Neural progenitor cell (in vitro differentiated cells): ENCODE measurements at regions not wholly inside any gene's neighbourhood (a gene's known extent, or its start where the extent isn't known, plus 50 kb on each side); places are given as distances from the start of the nearest gene placed in this dataset.

Experiments
- DNase-seq: peaks from one replicate; pipeline ENCODE4 v3.0.0-alpha.2; 2016; ENCODE audit warnings: low spot score
- H2AFZ ChIP-seq: fragments of 200-600 bp; sonication (generic); replicated peaks from 2 replicates; pipeline ENCODE4 v1.6.1; 2016; ENCODE audit warnings: antibody characterized with exemption
- H3F3A ChIP-seq: fragments of 200-600 bp; sonication (generic); 2 replicates; pipeline ENCODE4 v1.6.1; 2016; ENCODE audit warnings: antibody characterized with exemption, low read depth
- H3K27ac ChIP-seq: fragments of 200-600 bp; sonication (generic); 2 replicates; pipeline ENCODE4 v1.5.1; 2016; ENCODE audit warnings: mild to moderate bottlenecking
- H3K27me3 ChIP-seq: fragments of 200-600 bp; sonication (generic); 2 replicates; pipeline ENCODE4 v1.6.1; 2016; ENCODE audit warnings: mild to moderate bottlenecking, moderate library complexity
- H3K36me3 ChIP-seq: fragments of 200-600 bp; sonication (generic); 2 replicates; pipeline ENCODE4 v1.5.1; 2016
- H3K4me1 ChIP-seq: fragments of 200-600 bp; sonication (generic); 2 replicates; pipeline ENCODE4 v1.6.1; 2016; ENCODE audit warnings: mixed run types
- H3K4me2 ChIP-seq: fragments of 200-600 bp; sonication (generic); 2 replicates; pipeline ENCODE4 v1.6.1; 2016
- H3K4me3 ChIP-seq: fragments of 200-600 bp; sonication (generic); 2 replicates; pipeline ENCODE4 v1.5.1; 2016
- H3K79me2 ChIP-seq: fragments of 200-600 bp; sonication (generic); 2 replicates; pipeline ENCODE4 v1.6.1; 2016; ENCODE audit warnings: low read depth
- H3K9ac ChIP-seq: fragments of 200-600 bp; sonication (generic); 2 replicates; pipeline ENCODE4 v1.6.1; 2016
- H3K9me3 ChIP-seq: fragments of 200-600 bp; sonication (generic); 2 replicates; pipeline ENCODE4 v1.5.1; 2016; ENCODE audit warnings: low read depth
- H4K20me1 ChIP-seq: fragments of 200-600 bp; sonication (generic); 2 replicates; pipeline ENCODE4 v1.6.1; 2016; ENCODE audit warnings: low read depth
- H3K27ac Mint-ChIP-seq: 3 replicates; pipeline ENCODE4 v1.8.0; 2021; ENCODE audit warnings: mixed read lengths
- H3K27me3 Mint-ChIP-seq: 2 replicates; pipeline ENCODE4 v1.8.0; 2022; ENCODE audit warnings: low read depth, mild to moderate bottlenecking, inconsistent platforms, moderate library complexity, mixed read lengths; ENCODE audit not compliant: insufficient read depth
- H3K36me3 Mint-ChIP-seq: 3 replicates; pipeline ENCODE4 v1.8.0; 2021; ENCODE audit warnings: mixed read lengths
- H3K4me1 Mint-ChIP-seq: 3 replicates; pipeline ENCODE4 v1.8.0; 2021; ENCODE audit warnings: mixed read lengths
- H3K4me3 Mint-ChIP-seq: 3 replicates; pipeline ENCODE4 v1.8.0; 2021; ENCODE audit warnings: mild to moderate bottlenecking, moderate library complexity, mixed read lengths
- H3K9me3 Mint-ChIP-seq: 3 replicates; pipeline ENCODE4 v1.8.0; 2020; ENCODE audit warnings: mixed read lengths
- EZH2 ChIP-seq: fragments of 200-600 bp; sonication (generic); IDR thresholded peaks from 2 replicates; pipeline ENCODE4 v1.6.1; 2017; ENCODE audit warnings: antibody characterized with exemption, mild to moderate bottlenecking, moderate library complexity
- EZH2phosphoT487 ChIP-seq: fragments of 200-600 bp; sonication (generic); IDR thresholded peaks from 2 replicates; pipeline ENCODE4 v1.6.1; 2017; ENCODE audit warnings: antibody characterized with exemption
- TF ChIP-seq, protein P1 (sequence below): fragments of 200-600 bp; sonication (generic); IDR thresholded peaks from 2 replicates; pipeline ENCODE4 v1.5.1; 2017; ENCODE audit warnings: antibody characterized with exemption, mild to moderate bottlenecking

DNA sequence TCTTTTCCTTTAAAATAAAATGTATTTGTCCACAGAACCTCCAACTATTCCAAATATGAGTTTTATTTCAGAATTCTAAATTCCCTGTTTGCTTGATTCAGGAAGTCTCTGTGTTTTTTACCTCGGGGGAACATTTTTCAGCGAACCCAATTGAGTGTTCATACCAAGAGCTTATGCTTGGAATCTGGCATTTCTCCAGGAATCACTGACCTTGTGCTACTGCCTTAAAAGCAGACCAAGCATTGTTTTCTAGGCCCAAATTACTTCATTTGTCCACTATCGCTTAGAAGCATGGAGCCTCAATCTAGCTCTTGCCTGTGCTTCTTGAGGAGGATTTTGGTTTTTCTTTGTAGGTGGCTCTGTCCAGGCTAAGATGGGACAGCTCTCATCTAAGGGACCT, 59.4 kb downstream of the EBLN1 start:
- DNase-seq = no peak
- H3K4me3 Mint-ChIP-seq = no peak overlapping the region
- Histone ChIP-seq H3K4me1 (no peaks in the 10 kb centered on the region), H2AFZ (no peak overlapping the region), H3K79me2 (no peaks in the 10 kb centered on the region), H4K20me1 (no peaks in the 10 kb centered on the region), H3K27me3 (no peaks in the 10 kb centered on the region), H3K27ac (no peak overlapping the region), H3K4me2 (no peak overlapping the region), H3F3A (no peaks in the 10 kb centered on the region), H3K9ac (no peak overlapping the region), H3K36me3 (no peaks in the 10 kb centered on the region), H3K9me3 (no peaks in the 10 kb centered on the region), H3K4me3 (no peak overlapping the region)
- no peaks in the 10 kb centered on the region for H3K36me3 Mint-ChIP-seq
- no peaks in the 10 kb centered on the region for H3K9me3 Mint-ChIP-seq
- no peak overlapping the region for H3K27ac Mint-ChIP-seq
- TF ChIP-seq EZH2 = no peak
- no peak for TF ChIP-seq EZH2phosphoT487
- TF ChIP-seq, protein P1, sequence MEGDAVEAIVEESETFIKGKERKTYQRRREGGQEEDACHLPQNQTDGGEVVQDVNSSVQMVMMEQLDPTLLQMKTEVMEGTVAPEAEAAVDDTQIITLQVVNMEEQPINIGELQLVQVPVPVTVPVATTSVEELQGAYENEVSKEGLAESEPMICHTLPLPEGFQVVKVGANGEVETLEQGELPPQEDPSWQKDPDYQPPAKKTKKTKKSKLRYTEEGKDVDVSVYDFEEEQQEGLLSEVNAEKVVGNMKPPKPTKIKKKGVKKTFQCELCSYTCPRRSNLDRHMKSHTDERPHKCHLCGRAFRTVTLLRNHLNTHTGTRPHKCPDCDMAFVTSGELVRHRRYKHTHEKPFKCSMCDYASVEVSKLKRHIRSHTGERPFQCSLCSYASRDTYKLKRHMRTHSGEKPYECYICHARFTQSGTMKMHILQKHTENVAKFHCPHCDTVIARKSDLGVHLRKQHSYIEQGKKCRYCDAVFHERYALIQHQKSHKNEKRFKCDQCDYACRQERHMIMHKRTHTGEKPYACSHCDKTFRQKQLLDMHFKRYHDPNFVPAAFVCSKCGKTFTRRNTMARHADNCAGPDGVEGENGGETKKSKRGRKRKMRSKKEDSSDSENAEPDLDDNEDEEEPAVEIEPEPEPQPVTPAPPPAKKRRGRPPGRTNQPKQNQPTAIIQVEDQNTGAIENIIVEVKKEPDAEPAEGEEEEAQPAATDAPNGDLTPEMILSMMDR = no peak
- no peaks in the 10 kb centered on the region for H3K27me3 Mint-ChIP-seq
- no peaks in the 10 kb centered on the region for H3K4me1 Mint-ChIP-seq

DNA sequence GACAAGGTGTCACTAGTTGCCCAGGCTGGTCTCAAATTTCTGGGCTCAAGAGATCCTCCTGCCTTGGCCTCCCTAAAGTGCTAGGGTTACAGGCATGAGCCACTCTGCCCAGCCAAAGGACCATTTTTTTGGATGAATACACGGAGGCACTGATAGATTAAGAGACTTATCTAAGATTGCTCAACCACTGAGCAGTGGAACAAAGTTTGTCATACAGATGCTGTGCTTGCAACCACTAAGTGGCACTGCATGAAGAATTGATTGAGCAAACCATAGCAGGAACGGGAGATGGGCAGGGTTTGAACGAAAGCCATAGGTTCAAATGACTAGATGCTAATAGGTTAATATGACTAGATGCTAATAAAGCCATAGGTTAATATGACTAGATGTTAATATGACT, 61.1 kb downstream of the EBLN1 start:
- DNase-seq = no peak
- no peak overlapping the region for H3K4me3 Mint-ChIP-seq
- H3K9me3 Mint-ChIP-seq = no peaks in the 10 kb centered on the region

DNA sequence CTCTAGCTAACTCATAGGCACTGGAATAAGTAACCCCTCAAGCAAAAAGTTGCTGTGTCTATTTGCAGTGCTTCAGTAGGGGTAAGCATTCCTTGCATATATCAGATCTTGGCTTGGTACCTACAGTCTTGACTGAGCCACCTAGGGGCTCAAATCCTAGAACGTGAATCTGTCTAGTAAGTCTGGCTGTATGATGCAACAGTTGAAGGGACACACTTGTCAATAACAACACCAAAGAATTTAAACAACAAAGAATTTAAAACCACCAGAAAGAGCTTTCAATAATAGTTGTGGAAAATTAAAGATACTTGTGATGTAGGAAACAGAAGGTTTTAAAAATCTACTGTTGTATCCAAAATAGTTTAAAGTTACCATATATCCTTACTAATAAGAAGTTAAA, 65.4 kb downstream of the EBLN1 start:
- Histone ChIP-seq H3K4me3 (no peak overlapping the region), H4K20me1 (no peaks in the 10 kb centered on the region), H3K27me3 (no peaks in the 10 kb centered on the region), H2AFZ (no peak overlapping the region), H3K79me2 (no peaks in the 10 kb centered on the region), H3F3A (no peaks in the 10 kb centered on the region), H3K4me1 (no peaks in the 10 kb centered on the region), H3K9ac (no peak overlapping the region), H3K36me3 (no peaks in the 10 kb centered on the region), H3K4me2 (no peak overlapping the region), H3K9me3 (no peaks in the 10 kb centered on the region), H3K27ac (no peak overlapping the region)
- Mint-ChIP-seq H3K4me3 (no peak overlapping the region), H3K9me3 (peaks cover 4% of the 10 kb centered on the region), H3K36me3 (no peaks in the 10 kb centered on the region), H3K27ac (no peak overlapping the region), H3K27me3 (no peaks in the 10 kb centered on the region), H3K4me1 (no peaks in the 10 kb centered on the region)
- no peak for TF ChIP-seq EZH2phosphoT487
- no peak for DNase-seq

More for the DNA sequence above, 61.1 kb downstream of the EBLN1 start:
- H3K79me2 ChIP-seq = no peaks in the 10 kb centered on the region
- H4K20me1 ChIP-seq = no peaks in the 10 kb centered on the region
- no peaks in the 10 kb centered on the region for H3F3A ChIP-seq
- Mint-ChIP-seq H3K27me3 (no peaks in the 10 kb centered on the region), H3K27ac (no peak overlapping the region), H3K36me3 (no peaks in the 10 kb centered on the region), H3K4me1 (no peaks in the 10 kb centered on the region)
- no peaks in the 10 kb centered on the region for H3K27me3 ChIP-seq
- no peak overlapping the region for H2AFZ ChIP-seq
- no peak overlapping the region for H3K9ac ChIP-seq
- H3K4me2 ChIP-seq = no peak overlapping the region
- H3K9me3 ChIP-seq = no peaks in the 10 kb centered on the region
- no peaks in the 10 kb centered on the region for H3K36me3 ChIP-seq
- TF ChIP-seq, protein P1 = no peak
- TF ChIP-seq EZH2phosphoT487 (no peak), EZH2 (no peak)
- no peaks in the 10 kb centered on the region for H3K4me1 ChIP-seq
- H3K27ac ChIP-seq = no peak overlapping the region
- H3K4me3 ChIP-seq = no peak overlapping the region

DNA sequence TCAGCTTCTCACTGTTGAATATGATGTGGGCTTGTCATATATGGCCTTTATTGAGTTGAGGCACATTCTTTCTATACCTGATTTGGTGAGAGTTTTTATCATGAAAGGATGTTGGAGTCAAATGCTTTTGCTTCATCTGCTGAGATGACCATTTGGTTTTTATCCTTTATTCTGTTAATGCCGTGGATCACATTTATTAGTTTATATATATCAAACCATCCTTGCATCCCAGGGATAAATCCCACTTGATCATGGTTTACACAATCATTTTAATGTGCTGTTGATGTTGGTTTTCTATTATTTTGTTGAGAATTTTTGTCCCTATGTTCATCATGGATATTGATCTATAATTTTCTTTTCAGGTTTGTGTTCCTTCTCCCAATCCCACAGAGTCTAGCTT, 67.0 kb downstream of the EBLN1 start:
- DNase-seq = no peak
- Histone ChIP-seq H3K79me2 (no peaks in the 10 kb centered on the region), H3K27me3 (no peaks in the 10 kb centered on the region)

More for the DNA sequence above, 67.0 kb downstream of the EBLN1 start:
- Histone ChIP-seq H3K4me1 (no peaks in the 10 kb centered on the region), H3K4me3 (no peak overlapping the region), H3F3A (no peaks in the 10 kb centered on the region), H3K9ac (no peak overlapping the region), H3K9me3 (no peaks in the 10 kb centered on the region), H3K27ac (no peak overlapping the region), H2AFZ (no peak overlapping the region), H4K20me1 (no peaks in the 10 kb centered on the region), H3K36me3 (no peaks in the 10 kb centered on the region), H3K4me2 (no peak overlapping the region)
- H3K36me3 Mint-ChIP-seq = no peaks in the 10 kb centered on the region
- peaks cover 7% of the 10 kb centered on the region for H3K9me3 Mint-ChIP-seq
- no peaks in the 10 kb centered on the region for H3K27me3 Mint-ChIP-seq
- H3K27ac Mint-ChIP-seq = no peak overlapping the region
- no peak overlapping the region for H3K4me3 Mint-ChIP-seq
- TF ChIP-seq EZH2phosphoT487 = no peak
- H3K4me1 Mint-ChIP-seq = no peaks in the 10 kb centered on the region
